HG02610 (cell line): ENCODE measurements at regions not wholly inside any gene's neighbourhood (a gene's known extent, or its start where the extent isn't known, plus 50 kb on each side); places are given as distances from the start of the nearest gene placed in this dataset.
A peak's percentile ranks its signal among the peaks of the same experiment; 100 is the strongest.

Experiments used
- ATAC-seq: cut with Tn5 transposase; IDR thresholded peaks from one replicate; pipeline ENCODE4 v1.9.1; 2021; ENCODE audit warnings: mild to moderate bottlenecking, moderate library complexity; ENCODE audit not compliant: unreplicated experiment

GRCh38 chr20:39855056-39855455 is 834.0 kb downstream of the MAFB start:
- no peak for ATAC-seq

GRCh38 chr20:39853636-39854035 is 835.4 kb downstream of the MAFB start:
- ATAC-seq: no peak

- no peak for ATAC-seq
Observed at GRCh38 chr20:39853050-39853449, 836.0 kb downstream of the MAFB start.

- ATAC-seq: no peak
Observed at GRCh38 chr20:39851459-39851858, 837.6 kb downstream of the MAFB start.

GRCh38 chr20:39850821-39851330 is 838.2 kb downstream of the MAFB start:
- ATAC-seq: no peak

GRCh38 chr20:39850246-39850645 is 838.8 kb downstream of the MAFB start:
- ATAC-seq: no peak

- ATAC-seq: no peak
Observed at GRCh38 chr20:39849664-39850063, 839.4 kb downstream of the MAFB start.

GRCh38 chr20:39849171-39849570 is 839.9 kb downstream of the MAFB start:
- no peak for ATAC-seq

- ATAC-seq: no peak
Observed at GRCh38 chr20:39839399-39840119, 849.5 kb downstream of the MAFB start.

- ATAC-seq: no peak
Observed at GRCh38 chr20:39837561-39837960, 851.5 kb downstream of the MAFB start.

GRCh38 chr20:39835130-39835842 is 853.8 kb downstream of the MAFB start:
- ATAC-seq: no peak

GRCh38 chr20:39830903-39831302 is 858.1 kb downstream of the MAFB start:
- no peak for ATAC-seq

GRCh38 chr20:39829661-39830060 is 859.4 kb downstream of the MAFB start:
- peak; percentile 87 for ATAC-seq

GRCh38 chr20:39829256-39829655 is 859.8 kb downstream of the MAFB start:
- ATAC-seq: peak; percentile 2

GRCh38 chr20:39825950-39826349 is 863.1 kb downstream of the MAFB start:
- peak; percentile 73 for ATAC-seq

- ATAC-seq: no peak
Observed at GRCh38 chr20:39825524-39825923, 863.4 kb downstream of the DHX35 start.

- ATAC-seq: no peak
Observed at GRCh38 chr20:39823224-39823623, 861.1 kb downstream of the DHX35 start.

GRCh38 chr20:39822667-39823066 is 860.5 kb downstream of the DHX35 start:
- no peak for ATAC-seq

GRCh38 chr20:39813190-39813829 is 851.2 kb downstream of the DHX35 start:
- peak; percentile 59 for ATAC-seq

- no peak for ATAC-seq
Observed at GRCh38 chr20:39812116-39812515, 850.0 kb downstream of the DHX35 start.

GRCh38 chr20:39810309-39810708 is 848.2 kb downstream of the DHX35 start:
- ATAC-seq: no peak

GRCh38 chr20:39808613-39809012 is 846.5 kb downstream of the DHX35 start:
- ATAC-seq: no peak
